MG63 (cell line): ENCODE measurements at regions not wholly inside any gene's neighbourhood (a gene's known extent, or its start where the extent isn't known, plus 50 kb on each side); places are given as distances from the start of the nearest gene placed in this dataset.
"Not testable (repeated sequence)": the region's sequence is repeated elsewhere in the genome, so short reads cannot be mapped to it uniquely, and the experiment has no call there.

Source experiments
- DNase-seq: peaks from one replicate; pipeline ENCODE4 v3.0.0-alpha.2; 2020
- H3K27me3 ChIP-seq: fragments of 250-450 bp; sonication (Bioruptor Pico); 2 replicates; pipeline ENCODE4 v1.5.1; 2020; ENCODE audit warnings: mild to moderate bottlenecking, moderate library complexity
- H3K36me3 ChIP-seq: fragments of 250-450 bp; sonication (Bioruptor Pico); 2 replicates; pipeline ENCODE4 v1.5.1; 2020; ENCODE audit warnings: mild to moderate bottlenecking, moderate library complexity
- H3K4me3 ChIP-seq: fragments of 250-450 bp; sonication (Bioruptor Pico); 2 replicates; pipeline ENCODE4 v1.5.1; 2020; ENCODE audit warnings: mild to moderate bottlenecking, moderate library complexity
- H3K9me3 ChIP-seq: fragments of 250-450 bp; sonication (Bioruptor Pico); 2 replicates; pipeline ENCODE4 v1.5.1; 2020; ENCODE audit warnings: mild to moderate bottlenecking, moderate library complexity

GRCh38 chr12:89822992-89823391 lies 114.4 kb upstream of the ATP2B1 start:
- DNase-seq, H3K9me3 ChIP-seq, H3K36me3 ChIP-seq, H3K27me3 ChIP-seq, H3K4me3 ChIP-seq: not testable (repeated sequence)

- DNase-seq = no peak
- H3K27me3 ChIP-seq = no peaks in the 10 kb centered on the region
- no peaks in the 10 kb centered on the region for H3K36me3 ChIP-seq
- no peaks in the 10 kb centered on the region for H3K9me3 ChIP-seq
- H3K4me3 ChIP-seq = no peak overlapping the region
Measured at GRCh38 chr12:89821896-89822295, 113.3 kb upstream of the ATP2B1 start.

- Histone ChIP-seq H3K9me3 (no peaks in the 10 kb centered on the region), H3K4me3 (no peak overlapping the region), H3K27me3 (no peaks in the 10 kb centered on the region), H3K36me3 (no peaks in the 10 kb centered on the region)
- DNase-seq = no peak
Measured at GRCh38 chr12:89817501-89818226, 109.0 kb upstream of the ATP2B1 start.

GRCh38 chr12:89815225-89815624 lies 106.6 kb upstream of the ATP2B1 start:
- no peak for DNase-seq
- no peaks in the 10 kb centered on the region for H3K9me3 ChIP-seq
- no peaks in the 10 kb centered on the region for H3K27me3 ChIP-seq
- no peak overlapping the region for H3K4me3 ChIP-seq
- H3K36me3 ChIP-seq = no peaks in the 10 kb centered on the region

- H3K9me3 ChIP-seq = no peaks in the 10 kb centered on the region
- H3K27me3 ChIP-seq = no peaks in the 10 kb centered on the region
- no peak for DNase-seq
- no peak overlapping the region for H3K4me3 ChIP-seq
- H3K36me3 ChIP-seq = no peaks in the 10 kb centered on the region
Measured at GRCh38 chr12:89803412-89803811, 94.8 kb upstream of the ATP2B1 start.

GRCh38 chr12:89801284-89801683 lies 92.6 kb upstream of the ATP2B1 start:
- no peak for DNase-seq
- Histone ChIP-seq H3K36me3 (no peaks in the 10 kb centered on the region), H3K4me3 (no peak overlapping the region), H3K27me3 (no peaks in the 10 kb centered on the region), H3K9me3 (no peaks in the 10 kb centered on the region)

GRCh38 chr12:89800435-89800834 lies 91.8 kb upstream of the ATP2B1 start:
- DNase-seq = no peak
- Histone ChIP-seq H3K4me3 (no peak overlapping the region), H3K27me3 (no peaks in the 10 kb centered on the region), H3K9me3 (no peaks in the 10 kb centered on the region), H3K36me3 (no peaks in the 10 kb centered on the region)

GRCh38 chr12:89799316-89799715 lies 90.7 kb upstream of the ATP2B1 start:
- Histone ChIP-seq H3K36me3 (no peaks in the 10 kb centered on the region), H3K9me3 (no peaks in the 10 kb centered on the region), H3K4me3 (no peak overlapping the region), H3K27me3 (no peaks in the 10 kb centered on the region)
- DNase-seq = no peak

- no peak for DNase-seq
- no peaks in the 10 kb centered on the region for H3K9me3 ChIP-seq
Measured at GRCh38 chr12:89797436-89797835, 88.8 kb upstream of the ATP2B1 start.

GRCh38 chr12:89796798-89797382 lies 88.3 kb upstream of the ATP2B1 start:
- Histone ChIP-seq H3K4me3 (no peak overlapping the region), H3K36me3 (no peaks in the 10 kb centered on the region), H3K27me3 (no peaks in the 10 kb centered on the region), H3K9me3 (no peaks in the 10 kb centered on the region)
- no peak for DNase-seq

More at GRCh38 chr12:89797436-89797835, 88.8 kb upstream of the ATP2B1 start:
- Histone ChIP-seq H3K4me3 (no peak overlapping the region), H3K36me3 (no peaks in the 10 kb centered on the region), H3K27me3 (no peaks in the 10 kb centered on the region)

GRCh38 chr12:89793946-89794345 lies 85.3 kb upstream of the ATP2B1 start:
- Histone ChIP-seq H3K9me3 (no peaks in the 10 kb centered on the region), H3K36me3 (no peaks in the 10 kb centered on the region), H3K27me3 (no peaks in the 10 kb centered on the region), H3K4me3 (no peak overlapping the region)
- no peak for DNase-seq

- no peak overlapping the region for H3K4me3 ChIP-seq
- H3K36me3 ChIP-seq = no peaks in the 10 kb centered on the region
- H3K9me3 ChIP-seq = 0 out of 2 replicates have a peak, but pooled peaks cover 3% of the 10 kb centered on the region
- no peak for DNase-seq
- H3K27me3 ChIP-seq = no peaks in the 10 kb centered on the region
Measured at GRCh38 chr12:89791286-89791685, 82.6 kb upstream of the ATP2B1 start.

- Histone ChIP-seq H3K9me3 (peaks cover 10% of the 10 kb centered on the region; the same call in 1 of the 2 replicates), H3K36me3 (no peaks in the 10 kb centered on the region), H3K27me3 (no peaks in the 10 kb centered on the region), H3K4me3 (no peak overlapping the region)
- DNase-seq = no peak
Measured at GRCh38 chr12:89789862-89790261, 81.2 kb upstream of the ATP2B1 start.

- H3K9me3 ChIP-seq = peaks cover 10% of the 10 kb centered on the region; the same call in 1 of the 2 replicates
- no peak overlapping the region for H3K4me3 ChIP-seq
- no peaks in the 10 kb centered on the region for H3K27me3 ChIP-seq
- no peaks in the 10 kb centered on the region for H3K36me3 ChIP-seq
- no peak for DNase-seq
Measured at GRCh38 chr12:89787763-89788162, 79.1 kb upstream of the ATP2B1 start.

GRCh38 chr12:89786177-89786810 lies 77.7 kb upstream of the ATP2B1 start:
- no peaks in the 10 kb centered on the region for H3K27me3 ChIP-seq
- H3K4me3 ChIP-seq = no peak overlapping the region
- H3K36me3 ChIP-seq = no peaks in the 10 kb centered on the region
- peaks cover 10% of the 10 kb centered on the region; the same call in 1 of the 2 replicates for H3K9me3 ChIP-seq
- DNase-seq = no peak

GRCh38 chr12:89783359-89784060 lies 74.9 kb upstream of the ATP2B1 start:
- Histone ChIP-seq H3K36me3 (no peaks in the 10 kb centered on the region), H3K4me3 (no peak overlapping the region), H3K27me3 (no peaks in the 10 kb centered on the region), H3K9me3 (peaks cover 10% of the 10 kb centered on the region; the same call in 1 of the 2 replicates)
- peak; percentile 72 for DNase-seq

- Histone ChIP-seq H3K27me3 (no peaks in the 10 kb centered on the region), H3K36me3 (no peaks in the 10 kb centered on the region), H3K4me3 (no peak overlapping the region), H3K9me3 (peaks cover 10% of the 10 kb centered on the region; the same call in 1 of the 2 replicates)
- DNase-seq = no peak
Measured at GRCh38 chr12:89782807-89783206, 74.2 kb upstream of the ATP2B1 start.
